ENCODE measurements at regions not wholly inside any gene's neighbourhood (a gene's known extent, or its start where the extent isn't known, plus 50 kb on each side); places are given as distances from the start of the nearest gene placed in this dataset.

DNA sequence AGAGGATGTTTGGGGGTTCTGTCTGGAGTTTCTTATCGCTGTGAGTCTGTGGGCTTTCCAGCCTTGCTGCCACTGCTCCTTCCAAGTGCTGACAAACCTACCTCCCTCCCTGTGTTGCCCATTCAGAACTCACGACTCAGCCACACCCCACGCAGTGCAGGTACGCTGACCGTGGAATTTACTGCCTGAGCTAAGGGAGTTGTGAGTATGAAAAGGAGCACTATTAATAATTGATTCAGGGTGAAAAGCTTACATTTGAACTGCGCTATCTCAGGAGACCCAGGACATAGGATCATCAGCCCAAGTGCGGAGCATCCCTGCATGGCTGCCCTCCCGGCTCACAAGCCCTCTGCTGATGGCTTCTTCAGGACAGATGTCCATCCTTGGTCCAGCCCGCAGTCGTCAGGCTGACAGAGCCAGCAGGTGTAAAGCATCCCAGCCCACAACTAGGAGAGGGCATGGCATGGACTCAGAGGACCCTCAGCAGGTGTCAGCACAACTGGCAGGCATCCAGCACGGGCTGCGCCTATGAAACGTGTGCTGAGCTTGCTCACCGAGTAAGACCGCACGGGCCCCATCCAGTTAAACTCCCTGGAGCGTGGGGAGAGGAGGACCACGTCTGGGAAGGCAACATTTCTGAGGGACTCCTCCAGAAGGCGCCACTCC is 244.0 kb downstream of the COL4A1 start:
- peaks cover 0 to 2% (median 0%) of the 10 kb centered on the region in 5 donors for H3K4me1 ChIP-seq (ENCODE audit: control insufficient read depth in 5 of 5, insufficient read depth in 5 of 5, low read length in 5 of 5)
- ATAC-seq (ENCODE audit: insufficient read depth, low FRiP score) (no peak), DNase-seq (no peak)
- H3K36me3 ChIP-seq (ENCODE audit: control insufficient read depth in 4 of 4, insufficient read depth in 4 of 4, low read length in 4 of 4) = no peaks in the 10 kb centered on the region
- WGBS, 2 donors = 90 to 94% methylated on average over 19 of the region's 19 CpGs
- H3K27ac ChIP-seq (ENCODE audit: low read depth in 1 of 2, low read length in 1 of 2) = no peak overlapping the region
- TF ChIP-seq, protein P1, sequence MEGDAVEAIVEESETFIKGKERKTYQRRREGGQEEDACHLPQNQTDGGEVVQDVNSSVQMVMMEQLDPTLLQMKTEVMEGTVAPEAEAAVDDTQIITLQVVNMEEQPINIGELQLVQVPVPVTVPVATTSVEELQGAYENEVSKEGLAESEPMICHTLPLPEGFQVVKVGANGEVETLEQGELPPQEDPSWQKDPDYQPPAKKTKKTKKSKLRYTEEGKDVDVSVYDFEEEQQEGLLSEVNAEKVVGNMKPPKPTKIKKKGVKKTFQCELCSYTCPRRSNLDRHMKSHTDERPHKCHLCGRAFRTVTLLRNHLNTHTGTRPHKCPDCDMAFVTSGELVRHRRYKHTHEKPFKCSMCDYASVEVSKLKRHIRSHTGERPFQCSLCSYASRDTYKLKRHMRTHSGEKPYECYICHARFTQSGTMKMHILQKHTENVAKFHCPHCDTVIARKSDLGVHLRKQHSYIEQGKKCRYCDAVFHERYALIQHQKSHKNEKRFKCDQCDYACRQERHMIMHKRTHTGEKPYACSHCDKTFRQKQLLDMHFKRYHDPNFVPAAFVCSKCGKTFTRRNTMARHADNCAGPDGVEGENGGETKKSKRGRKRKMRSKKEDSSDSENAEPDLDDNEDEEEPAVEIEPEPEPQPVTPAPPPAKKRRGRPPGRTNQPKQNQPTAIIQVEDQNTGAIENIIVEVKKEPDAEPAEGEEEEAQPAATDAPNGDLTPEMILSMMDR (IDR thresholded peaks at IDR 0.05; ENCODE audit: control extremely low read depth, extremely low read depth) = no peak
- H3K9me3 ChIP-seq (ENCODE audit: control insufficient read depth in 4 of 4, insufficient read depth in 3 of 4, low read length in 3 of 4) = no peaks in the 10 kb centered on the region
- no peak overlapping the region for H3K4me3 ChIP-seq
- H3K9ac ChIP-seq (ENCODE audit: insufficient read depth in 1 of 2, low read length in 2 of 2) = no peak overlapping the region
- no peaks in the 10 kb centered on the region for H3K27me3 ChIP-seq (ENCODE audit: control insufficient read depth in 3 of 3, insufficient read depth in 3 of 3, low read length in 2 of 3)

DNA sequence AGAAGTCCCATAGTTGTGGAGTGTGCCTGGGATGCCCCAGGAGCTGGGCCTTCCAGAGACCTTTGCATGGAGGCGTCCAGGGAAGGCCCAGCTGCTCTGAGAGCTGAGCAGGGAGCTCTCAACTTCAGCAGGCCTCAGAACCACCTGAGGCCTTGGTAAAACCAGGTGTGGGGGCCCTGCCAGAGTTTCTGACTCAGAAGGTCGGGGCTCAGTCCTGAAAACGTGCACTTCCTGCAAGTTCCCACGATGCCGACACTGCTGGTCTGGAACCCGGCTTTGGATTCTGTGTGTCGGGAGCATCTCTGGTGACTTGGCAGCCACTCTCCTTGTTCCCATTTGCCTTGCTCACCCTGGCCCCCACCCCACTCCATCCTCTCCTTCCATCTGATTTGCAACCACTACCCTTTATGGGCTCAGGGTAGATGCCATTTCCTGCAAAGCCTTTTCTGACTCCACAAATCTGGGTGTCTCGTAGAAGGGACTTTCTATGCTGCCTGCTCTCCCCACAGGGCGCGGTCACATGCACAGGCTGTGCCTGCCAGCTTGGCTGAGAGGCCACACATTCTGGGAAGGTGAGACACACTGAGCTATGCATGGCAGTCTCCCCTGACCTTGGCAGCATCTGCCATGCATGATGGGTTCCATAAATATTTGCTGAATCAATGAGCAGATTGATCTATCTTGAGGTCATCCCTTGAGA is 244.7 kb downstream of the COL4A1 start:
- H3K27ac ChIP-seq (ENCODE audit: low read depth in 1 of 2, low read length in 1 of 2) = peak overlapping the region in 1 of 2 donors; percentile 49
- no peaks in the 10 kb centered on the region for H3K27me3 ChIP-seq (ENCODE audit: control insufficient read depth in 3 of 3, insufficient read depth in 3 of 3, low read length in 2 of 3)
- H3K36me3 ChIP-seq (ENCODE audit: control insufficient read depth in 4 of 4, insufficient read depth in 4 of 4, low read length in 4 of 4) = no peaks in the 10 kb centered on the region
- H3K9ac ChIP-seq (ENCODE audit: insufficient read depth in 1 of 2, low read length in 2 of 2) = no peak overlapping the region
- H3K9me3 ChIP-seq (ENCODE audit: control insufficient read depth in 4 of 4, insufficient read depth in 3 of 4, low read length in 3 of 4) = no peaks in the 10 kb centered on the region
- WGBS, 2 donors = 84% methylated on average over 10 of the region's 10 CpGs
- TF ChIP-seq, protein P1 (IDR thresholded peaks at IDR 0.05; ENCODE audit: control extremely low read depth, extremely low read depth) = no peak
- no peak overlapping the region for H3K4me3 ChIP-seq
- DNase-seq (no peak), ATAC-seq (ENCODE audit: insufficient read depth, low FRiP score) (no peak)
- H3K4me1 ChIP-seq (ENCODE audit: control insufficient read depth in 5 of 5, insufficient read depth in 5 of 5, low read length in 5 of 5) = peaks cover 0 to 2% (median 0%) of the 10 kb centered on the region in 5 donors

DNA sequence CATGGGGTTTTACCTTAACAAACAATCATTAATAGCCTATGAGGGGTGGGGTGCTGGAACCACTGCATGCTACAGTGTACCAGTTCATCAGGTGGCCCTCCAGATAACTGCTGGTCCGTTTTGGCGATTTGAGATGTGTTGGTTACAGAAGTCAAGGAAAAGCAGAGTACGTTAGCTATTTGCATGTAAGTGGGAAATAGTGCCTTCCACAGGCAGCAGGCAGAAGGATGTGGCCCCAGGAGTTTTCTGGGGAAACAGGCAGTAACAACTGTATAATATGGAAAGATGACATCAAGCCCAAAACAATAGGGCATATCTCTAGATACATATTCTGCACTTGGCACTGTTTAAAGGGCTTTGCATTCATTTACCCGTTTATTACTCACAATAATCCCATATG is 245.7 kb downstream of the COL4A1 start:
- TF ChIP-seq, protein P1 (IDR thresholded peaks at IDR 0.05; ENCODE audit: control extremely low read depth, extremely low read depth) = no peak
- Histone ChIP-seq H3K36me3 (ENCODE audit: control insufficient read depth in 4 of 4, insufficient read depth in 4 of 4, low read length in 4 of 4) (no peaks in the 10 kb centered on the region), H3K27ac (ENCODE audit: low read depth in 1 of 2, low read length in 1 of 2) (no peak overlapping the region), H3K27me3 (ENCODE audit: control insufficient read depth in 3 of 3, insufficient read depth in 3 of 3, low read length in 2 of 3) (no peaks in the 10 kb centered on the region), H3K4me1 (ENCODE audit: control insufficient read depth in 5 of 5, insufficient read depth in 5 of 5, low read length in 5 of 5) (peaks cover 0 to 2% (median 0%) of the 10 kb centered on the region in 5 donors), H3K4me3 (no peak overlapping the region), H3K9me3 (ENCODE audit: control insufficient read depth in 4 of 4, insufficient read depth in 3 of 4, low read length in 3 of 4) (no peaks in the 10 kb centered on the region), H3K9ac (ENCODE audit: insufficient read depth in 1 of 2, low read length in 2 of 2) (no peak overlapping the region)
- DNase-seq (no peak), ATAC-seq (ENCODE audit: insufficient read depth, low FRiP score) (no peak)
- WGBS, 2 donors = 87 to 89% methylated on average over 4 of the region's 4 CpGs
